ENCODE measurements at regions not wholly inside any gene's neighbourhood (a gene's known extent, or its start where the extent isn't known, plus 50 kb on each side); places are given as distances from the start of the nearest gene placed in this dataset.

GRCh38 chr2:11920993-11921583, 174.7 kb downstream of the LPIN1 start:
- Mint-ChIP-seq H3K4me3 (no peak overlapping the region), H3K27ac (no peak overlapping the region), H3K9me3 (no peaks in the 10 kb centered on the region), H3K36me3 (ENCODE audit: low read depth) (no peaks in the 10 kb centered on the region), H3K4me1 (peaks cover 1% of the 10 kb centered on the region), H3K27me3 (no peaks in the 10 kb centered on the region)
- DNase-seq: no peak
- no peak for ATAC-seq (ENCODE audit: low read depth)
- no peak for TF ChIP-seq CTCF (IDR thresholded peaks at IDR 0.05)
- intact Hi-C loops (cut with micrococcal nuclease): no loop called here
- ChIA-PET POLR2A (no interaction called here), CTCF (no interaction called here)

GRCh38 chr2:11922294-11922693, 175.9 kb downstream of the LPIN1 start:
- DNase-seq (no peak), ATAC-seq (ENCODE audit: low read depth) (no peak)
- POLR2A ChIA-PET: no interaction called here
- Mint-ChIP-seq H3K9me3 (no peaks in the 10 kb centered on the region), H3K4me1 (peaks cover 1% of the 10 kb centered on the region), H3K27me3 (no peaks in the 10 kb centered on the region), H3K36me3 (ENCODE audit: low read depth) (no peaks in the 10 kb centered on the region), H3K4me3 (no peak overlapping the region), H3K27ac (no peak overlapping the region)
- CTCF ChIA-PET: no interaction called here
- TF ChIP-seq CTCF (IDR thresholded peaks at IDR 0.05): no peak
- intact Hi-C loops (cut with micrococcal nuclease): no loop called here

GRCh38 chr2:11923935-11924334, 177.5 kb downstream of the LPIN1 start:
- ChIA-PET CTCF (no interaction called here), POLR2A (no interaction called here)
- no peaks in the 10 kb centered on the region for H3K9me3 Mint-ChIP-seq
- DNase-seq (no peak), ATAC-seq (ENCODE audit: low read depth) (no peak)
- H3K27ac Mint-ChIP-seq: no peak overlapping the region
- H3K4me1 Mint-ChIP-seq: peaks cover 1% of the 10 kb centered on the region
- no peak overlapping the region for H3K4me3 Mint-ChIP-seq
- H3K27me3 Mint-ChIP-seq: no peaks in the 10 kb centered on the region
- no peaks in the 10 kb centered on the region for H3K36me3 Mint-ChIP-seq (ENCODE audit: low read depth)
- no peak for TF ChIP-seq CTCF (IDR thresholded peaks at IDR 0.05)
- intact Hi-C loops (cut with micrococcal nuclease): no loop called here

- Mint-ChIP-seq H3K9me3 (no peaks in the 10 kb centered on the region), H3K4me1 (peaks cover 6% of the 10 kb centered on the region), H3K4me3 (no peak overlapping the region), H3K36me3 (ENCODE audit: low read depth) (no peaks in the 10 kb centered on the region), H3K27ac (no peak overlapping the region), H3K27me3 (no peaks in the 10 kb centered on the region)
- ATAC-seq (ENCODE audit: low read depth) (no peak), DNase-seq (no peak)
- intact Hi-C loops (cut with micrococcal nuclease): no loop called here
- POLR2A ChIA-PET: no interaction called here
- no peak for TF ChIP-seq CTCF (IDR thresholded peaks at IDR 0.05)
- CTCF ChIA-PET: no interaction called here
Observed at GRCh38 chr2:11925295-11926066, 179.0 kb downstream of the LPIN1 start.

GRCh38 chr2:11930211-11930761, 183.9 kb downstream of the LPIN1 start:
- DNase-seq (no peak), ATAC-seq (ENCODE audit: low read depth) (no peak)
- Mint-ChIP-seq H3K27ac (no peak overlapping the region), H3K4me3 (no peak overlapping the region), H3K36me3 (ENCODE audit: low read depth) (no peaks in the 10 kb centered on the region), H3K9me3 (peaks cover 11% of the 10 kb centered on the region), H3K27me3 (no peaks in the 10 kb centered on the region), H3K4me1 (peaks cover 28% of the 10 kb centered on the region)
- CTCF ChIA-PET: no interaction called here
- intact Hi-C loops (cut with micrococcal nuclease): loop anchor here (5.0 kb wide), 1 partner anchor 77 kb away; no protein-coding TSS in a partner anchor
- POLR2A ChIA-PET: no interaction called here
- no peak for TF ChIP-seq CTCF (IDR thresholded peaks at IDR 0.05)
